ENCODE measurements at regions not wholly inside any gene's neighbourhood (a gene's known extent, or its start where the extent isn't known, plus 50 kb on each side); places are given as distances from the start of the nearest gene placed in this dataset.

- no peak for TF ChIP-seq CTCF (IDR thresholded peaks at IDR 0.05; ENCODE audit: unreplicated experiment)
- Mint-ChIP-seq H3K4me3 (ENCODE audit: low read depth) (no peak overlapping the region), H3K36me3 (ENCODE audit: insufficient read depth) (no peaks in the 10 kb centered on the region), H3K9me3 (ENCODE audit: low read depth) (no peaks in the 10 kb centered on the region), H3K27ac (no peak overlapping the region), H3K4me1 (ENCODE audit: low read depth) (no peaks in the 10 kb centered on the region), H3K27me3 (peaks cover 21% of the 10 kb centered on the region)
- no peak for DNase-seq (ENCODE audit: low spot score, unreplicated experiment)
Measured at GRCh38 chr15:57785959-57786358, 79.4 kb downstream of the POLR2M start.

- H3K9me3 Mint-ChIP-seq (ENCODE audit: low read depth) = no peaks in the 10 kb centered on the region
- no peaks in the 10 kb centered on the region for H3K36me3 Mint-ChIP-seq (ENCODE audit: insufficient read depth)
- peaks cover 29% of the 10 kb centered on the region for H3K27me3 Mint-ChIP-seq
- TF ChIP-seq CTCF (IDR thresholded peaks at IDR 0.05; ENCODE audit: unreplicated experiment) = no peak
- H3K4me3 Mint-ChIP-seq (ENCODE audit: low read depth) = no peak overlapping the region
- H3K4me1 Mint-ChIP-seq (ENCODE audit: low read depth) = no peaks in the 10 kb centered on the region
- DNase-seq (ENCODE audit: low spot score, unreplicated experiment) = no peak
- H3K27ac Mint-ChIP-seq = no peak overlapping the region
Measured at GRCh38 chr15:57789225-57789624, 82.7 kb downstream of the POLR2M start.

GRCh38 chr15:57792724-57793449 lies 86.4 kb downstream of the POLR2M start:
- Mint-ChIP-seq H3K27ac (no peak overlapping the region), H3K27me3 (peaks cover 21% of the 10 kb centered on the region), H3K36me3 (ENCODE audit: insufficient read depth) (no peaks in the 10 kb centered on the region), H3K4me3 (ENCODE audit: low read depth) (no peak overlapping the region), H3K9me3 (ENCODE audit: low read depth) (no peaks in the 10 kb centered on the region), H3K4me1 (ENCODE audit: low read depth) (no peaks in the 10 kb centered on the region)
- DNase-seq (ENCODE audit: low spot score, unreplicated experiment) = no peak
- no peak for TF ChIP-seq CTCF (IDR thresholded peaks at IDR 0.05; ENCODE audit: unreplicated experiment)

GRCh38 chr15:57795261-57795660 lies 88.7 kb downstream of the POLR2M start:
- DNase-seq (ENCODE audit: low spot score, unreplicated experiment) = no peak
- H3K4me3 Mint-ChIP-seq (ENCODE audit: low read depth) = no peak overlapping the region
- H3K36me3 Mint-ChIP-seq (ENCODE audit: insufficient read depth) = no peaks in the 10 kb centered on the region
- no peaks in the 10 kb centered on the region for H3K4me1 Mint-ChIP-seq (ENCODE audit: low read depth)
- no peaks in the 10 kb centered on the region for H3K9me3 Mint-ChIP-seq (ENCODE audit: low read depth)
- peaks cover 10% of the 10 kb centered on the region for H3K27me3 Mint-ChIP-seq
- H3K27ac Mint-ChIP-seq = no peak overlapping the region
- no peak for TF ChIP-seq CTCF (IDR thresholded peaks at IDR 0.05; ENCODE audit: unreplicated experiment)

DNA sequence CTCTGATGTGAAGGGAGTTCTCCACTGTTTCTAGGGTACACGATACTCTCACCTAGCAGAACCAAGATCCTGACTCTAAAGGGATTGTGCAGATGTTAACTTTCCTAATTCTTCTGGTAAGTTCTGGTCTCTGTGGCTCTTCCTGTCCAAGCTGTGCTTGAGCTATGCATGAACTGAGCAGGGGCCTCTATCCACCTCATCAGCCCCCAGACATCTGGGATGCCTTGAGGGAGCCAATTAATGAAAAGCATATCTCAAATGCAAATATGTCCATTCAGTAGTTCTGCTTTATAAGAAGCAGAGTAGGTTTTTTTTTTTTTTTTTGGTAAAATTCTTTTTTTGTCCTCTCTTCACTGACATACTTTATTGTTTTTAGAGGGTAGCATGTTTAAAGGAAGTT lies 89.6 kb downstream of the POLR2M start:
- no peak for DNase-seq (ENCODE audit: low spot score, unreplicated experiment)
- no peaks in the 10 kb centered on the region for H3K36me3 Mint-ChIP-seq (ENCODE audit: insufficient read depth)
- H3K27ac Mint-ChIP-seq = no peak overlapping the region
- peaks cover 7% of the 10 kb centered on the region for H3K9me3 Mint-ChIP-seq (ENCODE audit: low read depth)
- no peak overlapping the region for H3K4me3 Mint-ChIP-seq (ENCODE audit: low read depth)
- no peaks in the 10 kb centered on the region for H3K4me1 Mint-ChIP-seq (ENCODE audit: low read depth)
- peaks cover 13% of the 10 kb centered on the region for H3K27me3 Mint-ChIP-seq
- TF ChIP-seq CTCF (IDR thresholded peaks at IDR 0.05; ENCODE audit: unreplicated experiment) = no peak

Data from progenitor cell of endocrine pancreas (in vitro differentiated cells).